GM20000 (cell line): ENCODE measurements at regions not wholly inside any gene's neighbourhood (a gene's known extent, or its start where the extent isn't known, plus 50 kb on each side); places are given as distances from the start of the nearest gene placed in this dataset.
"Not testable (repeated sequence)": the region's sequence is repeated elsewhere in the genome, so short reads cannot be mapped to it uniquely, and the experiment has no call there.

Source experiments
- DNase-seq: peaks from one replicate; pipeline ENCODE4 v3.0.0; 2012; ENCODE audit warnings: low spot score
- CTCF ChIP-seq: IDR thresholded peaks from 2 replicates; pipeline ENCODE4 v1.5.1; 2012; ENCODE audit warnings: mild to moderate bottlenecking, control low read depth; ENCODE audit errors: extremely low read depth, missing control alignments

- DNase-seq: no peak
- TF ChIP-seq CTCF: no peak
These were observed 179.6 kb downstream of the FAM124B start for GRCh38 chr2:224222291-224222690.

- no peak for TF ChIP-seq CTCF
- DNase-seq: no peak
These were observed 180.4 kb downstream of the FAM124B start for GRCh38 chr2:224221455-224221913.

GRCh38 chr2:224220586-224221255 lies 181.2 kb downstream of the FAM124B start:
- no peak for DNase-seq
- TF ChIP-seq CTCF: no peak

GRCh38 chr2:224219781-224220180 lies 180.7 kb upstream of the SERPINE2 start:
- DNase-seq: no peak
- no peak for TF ChIP-seq CTCF

GRCh38 chr2:224217962-224218347 lies 178.9 kb upstream of the SERPINE2 start:
- no peak for TF ChIP-seq CTCF
- no peak for DNase-seq

- no peak for DNase-seq
- TF ChIP-seq CTCF: no peak
These were observed 178.3 kb upstream of the SERPINE2 start for GRCh38 chr2:224217233-224217961.

- DNase-seq: not testable (repeated sequence)
These were observed 176.5 kb upstream of the SERPINE2 start for GRCh38 chr2:224215611-224216010.

- no peak for TF ChIP-seq CTCF
- DNase-seq: no peak
These were observed 174.3 kb upstream of the SERPINE2 start for GRCh38 chr2:224213396-224213795.
